ENCODE measurements at regions not wholly inside any gene's neighbourhood (a gene's known extent, or its start where the extent isn't known, plus 50 kb on each side); places are given as distances from the start of the nearest gene placed in this dataset.
"Not testable (repeated sequence)": the region's sequence is repeated elsewhere in the genome, so short reads cannot be mapped to it uniquely, and the experiment has no call there.

GRCh38 chr7:116407165-116407564 lies 92.4 kb upstream of the CAV2 start:
- Histone ChIP-seq H3K36me3 (ENCODE audit: insufficient read depth) (no peaks in the 10 kb centered on the region), H2AFZ (ENCODE audit: low read depth) (no peak overlapping the region), H3K79me2 (ENCODE audit: insufficient read depth, low read depth) (no peaks in the 10 kb centered on the region), H3K4me2 (no peak overlapping the region), H3K9ac (no peak overlapping the region), H3K4me1 (ENCODE audit: low read depth, poor library complexity, severe bottlenecking) (no peaks in the 10 kb centered on the region), H3K27ac (no peak overlapping the region), H3K27me3 (ENCODE audit: insufficient read depth, low read depth) (no peaks in the 10 kb centered on the region), H4K20me1 (ENCODE audit: insufficient read depth) (no peaks in the 10 kb centered on the region), H3K4me3 (IDR thresholded peaks at IDR 0.05; ENCODE audit: insufficient read depth, low read depth, low read length) (no peak overlapping the region)
- no peak for TF ChIP-seq CTCF (conservative IDR thresholded peaks at IDR 0.05; ENCODE audit: low read depth, low read length)

DNA sequence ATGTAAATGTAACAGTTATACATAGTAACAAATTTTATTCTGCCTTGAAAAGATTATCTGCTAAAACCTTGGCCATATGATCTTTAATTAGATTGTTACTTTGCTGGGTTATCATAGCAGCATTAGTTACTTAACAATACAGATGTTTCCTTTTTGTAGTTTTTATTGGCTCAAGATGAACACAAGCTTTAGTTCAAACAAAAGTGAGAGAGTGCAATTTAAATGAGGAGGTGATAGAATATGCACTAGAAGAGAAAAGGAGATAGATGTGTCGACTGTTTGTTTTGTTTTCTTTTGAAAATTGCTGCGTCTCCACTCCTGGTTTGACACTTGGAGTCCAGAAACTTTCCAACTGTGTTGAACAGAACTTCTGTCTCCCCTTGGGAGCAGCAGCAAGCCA lies 91.4 kb upstream of the CAV2 start:
- Histone ChIP-seq H3K27ac (no peak overlapping the region), H3K79me2 (ENCODE audit: insufficient read depth, low read depth) (no peaks in the 10 kb centered on the region), H2AFZ (ENCODE audit: low read depth) (no peak overlapping the region), H3K9ac (no peak overlapping the region), H3K4me3 (IDR thresholded peaks at IDR 0.05; ENCODE audit: insufficient read depth, low read depth, low read length) (no peak overlapping the region), H3K36me3 (ENCODE audit: insufficient read depth) (no peaks in the 10 kb centered on the region), H4K20me1 (ENCODE audit: insufficient read depth) (no peaks in the 10 kb centered on the region), H3K4me2 (no peak overlapping the region), H3K4me1 (ENCODE audit: low read depth, poor library complexity, severe bottlenecking) (no peaks in the 10 kb centered on the region), H3K27me3 (ENCODE audit: insufficient read depth, low read depth) (no peaks in the 10 kb centered on the region)
- no peak for TF ChIP-seq CTCF (conservative IDR thresholded peaks at IDR 0.05; ENCODE audit: low read depth, low read length)

GRCh38 chr7:116408831-116409453 lies 90.6 kb upstream of the CAV2 start:
- H3K27me3 ChIP-seq (ENCODE audit: insufficient read depth, low read depth); H2AFZ ChIP-seq (ENCODE audit: low read depth); H3K4me3 ChIP-seq (IDR thresholded peaks at IDR 0.05; ENCODE audit: insufficient read depth, low read depth, low read length); H3K4me1 ChIP-seq (ENCODE audit: low read depth, poor library complexity, severe bottlenecking); H4K20me1 ChIP-seq (ENCODE audit: insufficient read depth); H3K27ac ChIP-seq; H3K9ac ChIP-seq; H3K36me3 ChIP-seq (ENCODE audit: insufficient read depth); H3K79me2 ChIP-seq (ENCODE audit: insufficient read depth, low read depth); H3K4me2 ChIP-seq: not testable (repeated sequence)

DNA sequence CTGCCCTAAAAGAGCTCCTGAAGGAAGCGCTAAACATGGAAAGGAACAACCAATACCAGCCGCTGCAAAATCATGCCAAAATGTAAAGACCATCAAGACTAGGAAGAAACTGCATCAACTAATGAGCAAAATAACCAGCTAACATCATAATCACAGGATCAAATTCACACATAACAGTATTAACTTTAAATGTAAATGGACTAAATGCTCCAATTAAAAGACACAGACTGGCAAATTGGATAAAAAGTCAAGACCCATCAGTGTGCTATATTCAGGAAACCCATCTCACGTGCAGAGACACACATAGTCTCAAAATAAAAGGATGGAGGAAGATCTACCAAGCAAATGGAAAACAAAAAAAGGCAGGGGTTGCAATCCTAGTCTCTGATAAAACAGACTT lies 88.8 kb upstream of the CAV2 start:
- H3K79me2 ChIP-seq (ENCODE audit: insufficient read depth, low read depth); H3K4me2 ChIP-seq; H3K36me3 ChIP-seq (ENCODE audit: insufficient read depth); H3K27ac ChIP-seq; H3K9ac ChIP-seq; H2AFZ ChIP-seq (ENCODE audit: low read depth); H4K20me1 ChIP-seq (ENCODE audit: insufficient read depth); H3K4me1 ChIP-seq (ENCODE audit: low read depth, poor library complexity, severe bottlenecking); H3K27me3 ChIP-seq (ENCODE audit: insufficient read depth, low read depth); H3K4me3 ChIP-seq (IDR thresholded peaks at IDR 0.05; ENCODE audit: insufficient read depth, low read depth, low read length): not testable (repeated sequence)

- Histone ChIP-seq H3K27ac (no peak overlapping the region), H3K9ac (no peak overlapping the region), H3K36me3 (ENCODE audit: insufficient read depth) (no peaks in the 10 kb centered on the region), H3K79me2 (ENCODE audit: insufficient read depth, low read depth) (no peaks in the 10 kb centered on the region), H3K4me3 (IDR thresholded peaks at IDR 0.05; ENCODE audit: insufficient read depth, low read depth, low read length) (no peak overlapping the region), H2AFZ (ENCODE audit: low read depth) (no peak overlapping the region), H3K4me1 (ENCODE audit: low read depth, poor library complexity, severe bottlenecking) (no peaks in the 10 kb centered on the region), H4K20me1 (ENCODE audit: insufficient read depth) (no peaks in the 10 kb centered on the region), H3K27me3 (ENCODE audit: insufficient read depth, low read depth) (no peaks in the 10 kb centered on the region), H3K4me2 (no peak overlapping the region)
- no peak for TF ChIP-seq CTCF (conservative IDR thresholded peaks at IDR 0.05; ENCODE audit: low read depth, low read length)
Observed at GRCh38 chr7:116417593-116418345, 81.8 kb upstream of the CAV2 start.
